Uterus (tissue), 3 donors: ENCODE measurements at regions not wholly inside any gene's neighbourhood (a gene's known extent, or its start where the extent isn't known, plus 50 kb on each side); places are given as distances from the start of the nearest gene placed in this dataset.

Experiments used
- DNase-seq, 2 donors: peaks; one replicate each; pipeline ENCODE4 v3.0.0-alpha.2; 2019 to 2020
- H3K27ac ChIP-seq, 2 donors: fragments of 200-600 bp; sonication (generic); 1 replicate in 1 of 2; 2 replicates in 1 of 2; pipeline ENCODE4 v1.5.1; 2016 to 2018
- H3K27me3 ChIP-seq, 2 donors: fragments of 200-600 bp; sonication (generic); one replicate each; pipeline ENCODE4 v1.5.1; 2018 to 2019; ENCODE audit warnings: control low read depth in 1 of 2
- H3K36me3 ChIP-seq, 2 donors: fragments of 200-600 bp; sonication (generic); one replicate each; pipeline ENCODE4 v1.5.1; 2019; ENCODE audit warnings: control low read depth in 1 of 2
- H3K4me1 ChIP-seq, 2 donors: fragments of 200-600 bp; sonication (generic); one replicate each; pipeline ENCODE4 v1.5.1; 2018 to 2019; ENCODE audit warnings: control low read depth in 1 of 2
- H3K4me3 ChIP-seq, 2 donors: fragments of 200-600 bp; sonication (generic); 1 replicate in 1 of 2; 2 replicates in 1 of 2; pipeline ENCODE4 v1.5.1; 2018 to 2019; ENCODE audit warnings: mild to moderate bottlenecking in 1 of 2
- H3K9me3 ChIP-seq, 2 donors: fragments of 200-600 bp; sonication (generic); one replicate each; pipeline ENCODE4 v1.5.1; 2019; ENCODE audit warnings: control low read depth in 1 of 2
- CTCF ChIP-seq, 4 experiments: fragments of 200-600 bp in 2 of 4; fragments of 450-650 bp in 2 of 4; sonication (generic) in 2 of 4; IDR thresholded peaks; one replicate each; pipeline ENCODE4 v1.5.1; 2016 to 2019; ENCODE audit warnings: antibody characterized with exemption in 4 of 4, mild to moderate bottlenecking in 2 of 4, moderate library complexity in 1 of 4
- POLR2A ChIP-seq, 2 donors: fragments of 450-650 bp; IDR thresholded peaks; one replicate each; pipeline ENCODE4 v1.6.1; 2016; ENCODE audit warnings: antibody characterized with exemption in 2 of 2, mild to moderate bottlenecking in 1 of 2, moderate library complexity in 1 of 2
- intact Hi-C: fragments of 100-400 bp; cut with DNase I; formaldehyde crosslinking; loops from one replicate; pipeline ENCODE4 v1.15.1; 2023; ENCODE audit warnings: low total_unique reads
- donor health status: DM: yes; HTN: yes; CAD: no.

- intact Hi-C loops: no loop called here
- Histone ChIP-seq H3K9me3 (no peaks in the 10 kb centered on the region), H3K27me3 (no peaks in the 10 kb centered on the region), H3K4me3 (no peak overlapping the region), H3K27ac (no peak overlapping the region), H3K36me3 (no peaks in the 10 kb centered on the region), H3K4me1 (no peaks in the 10 kb centered on the region)
- DNase-seq: no peak
- no peak for TF ChIP-seq CTCF (IDR thresholded peaks at IDR 0.05)
- no peak for TF ChIP-seq POLR2A (IDR thresholded peaks at IDR 0.05)
These were observed 66.7 kb downstream of the CCER1 start for GRCh38 chr12:90888316-90888715.

GRCh38 chr12:90883456-90883855, 71.5 kb downstream of the CCER1 start:
- no peaks in the 10 kb centered on the region for H3K4me1 ChIP-seq
- no peak for DNase-seq
- TF ChIP-seq CTCF (IDR thresholded peaks at IDR 0.05): no peak
- TF ChIP-seq POLR2A (IDR thresholded peaks at IDR 0.05): no peak
- no peak overlapping the region for H3K4me3 ChIP-seq
- intact Hi-C loops: no loop called here
- H3K27ac ChIP-seq: no peak overlapping the region
- no peaks in the 10 kb centered on the region for H3K36me3 ChIP-seq
- no peaks in the 10 kb centered on the region for H3K9me3 ChIP-seq
- H3K27me3 ChIP-seq: no peaks in the 10 kb centered on the region

DNA sequence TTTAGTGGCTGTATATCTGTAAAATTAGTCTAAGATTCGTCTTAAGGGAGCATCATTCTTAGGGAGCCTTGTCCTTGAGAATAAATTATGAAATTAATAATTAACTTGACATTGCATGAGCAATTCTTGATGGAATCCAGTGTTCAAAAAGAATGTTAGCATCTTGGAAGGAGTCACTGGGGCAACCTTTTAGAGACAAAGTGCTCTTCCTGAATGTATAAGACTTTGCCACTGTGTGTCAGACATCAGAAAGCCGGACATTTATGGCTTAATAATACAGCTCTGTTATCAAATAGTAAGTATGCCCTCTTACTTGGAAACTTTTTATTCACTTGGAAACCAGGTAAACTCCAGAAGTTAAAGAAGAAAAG, 83.3 kb downstream of the CCER1 start:
- H3K27ac ChIP-seq: no peak overlapping the region
- H3K9me3 ChIP-seq: no peaks in the 10 kb centered on the region
- H3K4me3 ChIP-seq: no peak overlapping the region
- intact Hi-C loops: no loop called here
- TF ChIP-seq CTCF (IDR thresholded peaks at IDR 0.05): no peak
- TF ChIP-seq POLR2A (IDR thresholded peaks at IDR 0.05): no peak
- no peaks in the 10 kb centered on the region for H3K36me3 ChIP-seq
- no peaks in the 10 kb centered on the region for H3K27me3 ChIP-seq
- H3K4me1 ChIP-seq: no peaks in the 10 kb centered on the region
- DNase-seq: no peak

- no peaks in the 10 kb centered on the region for H3K27me3 ChIP-seq
- H3K4me3 ChIP-seq: no peak overlapping the region
- intact Hi-C loops: no loop called here
- H3K27ac ChIP-seq: no peak overlapping the region
- no peaks in the 10 kb centered on the region for H3K36me3 ChIP-seq
- H3K4me1 ChIP-seq: no peaks in the 10 kb centered on the region
- TF ChIP-seq CTCF (IDR thresholded peaks at IDR 0.05) (no peak), POLR2A (IDR thresholded peaks at IDR 0.05) (no peak)
- H3K9me3 ChIP-seq: no peaks in the 10 kb centered on the region
- no peak for DNase-seq
These were observed 83.8 kb downstream of the CCER1 start for GRCh38 chr12:90870971-90871725.

- no peak for TF ChIP-seq CTCF (IDR thresholded peaks at IDR 0.05)
- no peak for TF ChIP-seq POLR2A (IDR thresholded peaks at IDR 0.05)
- H3K4me1 ChIP-seq: no peaks in the 10 kb centered on the region
- H3K36me3 ChIP-seq: no peaks in the 10 kb centered on the region
- DNase-seq: no peak
- no peaks in the 10 kb centered on the region for H3K9me3 ChIP-seq
- no peak overlapping the region for H3K27ac ChIP-seq
- H3K27me3 ChIP-seq: no peaks in the 10 kb centered on the region
- intact Hi-C loops: no loop called here
- no peak overlapping the region for H3K4me3 ChIP-seq
These were observed 86.3 kb downstream of the CCER1 start for GRCh38 chr12:90868626-90869025.
